OCI-LY7 (cell line): ENCODE measurements at regions not wholly inside any gene's neighbourhood (a gene's known extent, or its start where the extent isn't known, plus 50 kb on each side); places are given as distances from the start of the nearest gene placed in this dataset.

Experiments used
- CTCF ChIP-seq: fragments of 200-600 bp; sonication (generic); conservative IDR thresholded peaks from 2 replicates; pipeline ENCODE4 v1.5.1; 2014; ENCODE audit warnings: mild to moderate bottlenecking, antibody characterized with exemption, low read length, moderate library complexity, mixed read lengths
- EZH2phosphoT487 ChIP-seq: fragments of 200-600 bp; sonication (generic); IDR thresholded peaks from 2 replicates; pipeline ENCODE4 v1.6.1; 2018; ENCODE audit warnings: low read depth, borderline replicate concordance, mild to moderate bottlenecking, mixed run types, antibody characterized with exemption, low read length, moderate library complexity, mixed read lengths

GRCh38 chr5:130488252-130488651, 584.0 kb downstream of the CHSY3 start:
- TF ChIP-seq CTCF: no peak
- TF ChIP-seq EZH2phosphoT487: no peak
